ENCODE measurements at regions not wholly inside any gene's neighbourhood (a gene's known extent, or its start where the extent isn't known, plus 50 kb on each side); places are given as distances from the start of the nearest gene placed in this dataset.

DNA sequence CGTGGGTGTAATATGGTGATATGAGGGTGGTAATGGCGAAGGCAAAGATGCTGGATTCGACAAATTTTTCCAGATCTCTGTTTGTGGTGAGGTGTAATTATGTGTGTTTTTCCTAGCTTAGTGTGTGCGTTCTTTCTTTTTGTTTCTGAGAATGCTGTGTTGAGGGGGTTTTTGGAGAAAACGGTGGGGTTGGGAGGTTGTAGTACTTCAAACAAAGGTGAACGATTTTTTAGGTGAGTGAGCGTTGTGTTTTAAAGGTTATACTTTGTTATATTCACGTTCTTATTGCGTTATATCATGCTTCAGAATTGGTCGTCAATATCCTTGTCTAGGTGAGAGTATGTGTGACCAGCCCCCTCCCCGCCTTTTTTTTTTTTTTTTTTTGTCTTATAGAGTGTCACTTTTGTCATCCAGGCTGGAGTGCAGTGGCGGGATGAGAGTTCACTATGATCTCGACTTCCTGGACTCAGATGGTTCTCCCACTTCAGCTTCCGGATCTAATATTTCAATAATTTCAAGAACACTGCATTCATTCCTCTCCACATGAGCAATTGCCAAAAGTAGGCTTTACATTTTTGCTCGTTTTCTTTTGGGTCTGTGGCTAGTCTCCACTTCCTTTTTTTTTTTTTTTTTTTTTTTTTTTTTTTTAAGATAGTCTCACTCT lies 82.2 kb upstream of the RNU2-1 start:
- Histone ChIP-seq H3K4ac (replicated peaks; ENCODE audit: insufficient read length, low read depth, low read length) (no peak overlapping the region), H2BK20ac (ENCODE audit: low read length) (no peak overlapping the region), H4K91ac (replicated peaks; ENCODE audit: insufficient read length, low read length) (peak overlapping the region; percentile 97), H3K14ac (ENCODE audit: insufficient read length) (no peak overlapping the region), H2BK15ac (ENCODE audit: low read length) (no peak overlapping the region), H2AFZ (ENCODE audit: low read length) (no peak overlapping the region), H3K4me3 (ENCODE audit: extremely low read depth in 1 of 4, insufficient read depth in 2 of 4, low read depth in 3 of 4, low read length in 4 of 4) (no peak overlapping the region), H4K5ac (ENCODE audit: insufficient read length, low read depth, low read length) (no peak overlapping the region), H3K23ac (ENCODE audit: insufficient read length) (no peak overlapping the region), H3K4me2 (ENCODE audit: insufficient read depth in 1 of 2, low read depth in 2 of 2, low read length in 2 of 2) (no peak overlapping the region), H3K36me3 (ENCODE audit: control insufficient read depth in 2 of 4, insufficient read depth in 4 of 4, low read length in 3 of 4) (no peaks in the 10 kb centered on the region), H4K8ac (ENCODE audit: extremely low read depth, insufficient read depth, low read length) (no peak overlapping the region), H3K79me2 (ENCODE audit: control insufficient read depth in 1 of 2, insufficient read depth in 2 of 2, low read length in 2 of 2) (no peaks in the 10 kb centered on the region), H3K23me2 (ENCODE audit: low read depth, low read length) (no peaks in the 10 kb centered on the region), H3K9ac (replicated peaks in 1 of 4; ENCODE audit: extremely low read depth in 1 of 4, low read depth in 3 of 4, low read length in 3 of 4) (no peak overlapping the region), H3K79me1 (ENCODE audit: low read depth, low read length) (no peaks in the 10 kb centered on the region; the same call in 1 of the 2 replicates), H3K27ac (ENCODE audit: low read depth, low read length) (no peak overlapping the region), H4K20me1 (replicated peaks in 1 of 2; ENCODE audit: control insufficient read depth in 1 of 2, insufficient read depth in 2 of 2, low read length in 2 of 2) (no peaks in the 10 kb centered on the region), H2BK120ac (replicated peaks; ENCODE audit: low read depth, low read length) (peak overlapping the region; percentile 99), H2AK5ac (ENCODE audit: low read depth, low read length) (no peak overlapping the region), H2BK5ac (ENCODE audit: low read depth, low read length) (no peak overlapping the region), H3K56ac (replicated peaks; ENCODE audit: insufficient read length, low read depth, low read length) (peak overlapping the region; percentile 69), H3K27me3 (replicated peaks in 1 of 4; ENCODE audit: control insufficient read depth in 3 of 4, extremely low read depth in 1 of 4, insufficient read depth in 3 of 4, low read length in 3 of 4) (no peaks in the 10 kb centered on the region), H3K18ac (ENCODE audit: extremely low read depth, low read length) (no peak overlapping the region), H3K4me1 (replicated peaks in 1 of 4; ENCODE audit: control insufficient read depth in 3 of 4, insufficient read depth in 4 of 4, low read length in 3 of 4) (no peaks in the 10 kb centered on the region; a peak in 1 of 7 replicates), H3K9me3 (ENCODE audit: insufficient read depth in 2 of 2, low read depth in 1 of 2, low read length in 1 of 2) (peaks cover 8 to 10% of the 10 kb centered on the region in 2 experiments), H2BK12ac (ENCODE audit: low read depth, low read length) (no peak overlapping the region)
- no peak for DNase-seq (ENCODE audit: low read depth in 1 of 2, low spot score in 2 of 2)
- POLR2A ChIA-PET (ENCODE audit: partially characterized antibody), result interaction anchor here (0.6 to 5.7 kb wide), 59 partner anchors 9 to 1610 kb away, joined by 3 to 123 read pairs (median 5); partner anchors contain the start of genes BRCA1, NBR1, PTGES3L and RND2
- 13% methylated on average over 14 of the region's 15 CpGs; no CpG with 5 or more reads in 1 of the 2 experiments for WGBS, 2 experiments (ENCODE audit: extremely low coverage in 1 of 2, insufficient coverage in 1 of 2, insufficient read length in 1 of 2, insufficient replicate concordance in 2 of 2, low coverage in 1 of 2, low lambda C conversion rate in 2 of 2, missing lambda C conversion rate in 1 of 2)
- CTCF ChIA-PET (ENCODE audit: partially characterized antibody), result interaction anchor here (0.6 to 2.0 kb wide), 4 partner anchors 103 to 167 kb away, joined by 3 to 6 read pairs (median 4); no protein-coding TSS in a partner anchor
- TF ChIP-seq TEAD4 (IDR thresholded peaks at IDR 0.05; ENCODE audit: low read depth, low read length), result no peak
- TF ChIP-seq, protein P1, sequence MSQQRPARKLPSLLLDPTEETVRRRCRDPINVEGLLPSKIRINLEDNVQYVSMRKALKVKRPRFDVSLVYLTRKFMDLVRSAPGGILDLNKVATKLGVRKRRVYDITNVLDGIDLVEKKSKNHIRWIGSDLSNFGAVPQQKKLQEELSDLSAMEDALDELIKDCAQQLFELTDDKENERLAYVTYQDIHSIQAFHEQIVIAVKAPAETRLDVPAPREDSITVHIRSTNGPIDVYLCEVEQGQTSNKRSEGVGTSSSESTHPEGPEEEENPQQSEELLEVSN (IDR thresholded peaks at IDR 0.05), result no peak
- TF ChIP-seq TAF7 (optimal IDR thresholded peaks at IDR 0.05; ENCODE audit: borderline replicate concordance, low read depth, low read length), result peak; percentile 100
- FAIRE-seq, result peak; percentile 85

Measured in H1 (cell line).